ENCODE measurements at regions not wholly inside any gene's neighbourhood (a gene's known extent, or its start where the extent isn't known, plus 50 kb on each side); places are given as distances from the start of the nearest gene placed in this dataset.

- no peak for DNase-seq
Observed at GRCh38 chr18:25425024-25425423, 73.1 kb upstream of the ZNF521 start.

- no peak for DNase-seq
Observed at GRCh38 chr18:25423760-25424159, 71.8 kb upstream of the ZNF521 start.

- DNase-seq: no peak
Observed at GRCh38 chr18:25423267-25423666, 71.3 kb upstream of the ZNF521 start.

DNA sequence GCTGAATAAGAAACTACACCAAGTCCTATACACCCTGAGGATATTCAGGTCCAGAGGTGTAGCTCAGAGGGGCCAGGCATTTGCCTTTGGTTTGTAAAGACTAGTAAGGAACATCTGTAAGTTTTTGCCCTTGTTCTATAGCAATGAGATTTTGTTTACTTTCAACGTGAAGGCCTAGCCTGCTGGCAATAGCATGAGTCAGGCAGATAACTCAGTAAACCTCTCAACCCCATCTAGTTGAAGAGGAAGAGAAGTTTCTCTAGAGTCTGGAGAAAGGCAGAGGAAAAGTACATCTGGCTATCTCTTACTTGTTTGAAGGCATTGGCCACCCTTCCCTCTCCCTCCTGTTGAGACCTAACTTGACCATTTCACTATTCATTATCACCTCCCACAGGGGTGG lies 70.3 kb upstream of the ZNF521 start:
- no peak for DNase-seq

GRCh38 chr18:25420077-25420825 lies 68.3 kb upstream of the ZNF521 start:
- DNase-seq: no peak

GRCh38 chr18:25416374-25416773 lies 64.4 kb upstream of the ZNF521 start:
- no peak for DNase-seq

GRCh38 chr18:25409971-25410370 lies 58.0 kb upstream of the ZNF521 start:
- no peak for DNase-seq

- DNase-seq: no peak
Observed at GRCh38 chr18:25408293-25408692, 56.3 kb upstream of the ZNF521 start.

Data from NCI-H187 treated with DMSO at 0.1 percent for 48 hours (cell line).